Bronchial epithelial cell (primary cell): ENCODE measurements at regions not wholly inside any gene's neighbourhood (a gene's known extent, or its start where the extent isn't known, plus 50 kb on each side); places are given as distances from the start of the nearest gene placed in this dataset.

Experiments
- DNase-seq: peaks from one replicate; pipeline ENCODE4 v3.0.0-alpha.2; 2010; ENCODE audit warnings: low read depth
- FAIRE-seq: peaks from 2 replicates; lab custom pipeline; 2011; peaks lifted over from hg19 to GRCh38; lab: Jason Lieb, UNC
- H3K27me3 ChIP-seq: 2 replicates; pipeline ENCODE4 v1.5.1; 2011; ENCODE audit warnings: low read length; ENCODE audit not compliant: control insufficient read depth, insufficient read depth
- H3K36me3 ChIP-seq: 2 replicates; pipeline ENCODE4 v1.5.1; 2011; ENCODE audit warnings: low read length; ENCODE audit not compliant: control insufficient read depth, insufficient read depth
- H3K4me3 ChIP-seq: 2 replicates; pipeline ENCODE4 v1.5.1; 2011; ENCODE audit warnings: mild to moderate bottlenecking, low read depth, low read length, control low read depth
- TF ChIP-seq, protein P1 (sequence below): IDR thresholded peaks from 2 replicates; pipeline ENCODE4 v1.5.1; 2011; ENCODE audit warnings: mild to moderate bottlenecking, moderate library complexity, low read length, control low read depth, inconsistent platforms; ENCODE audit not compliant: insufficient read depth, severe bottlenecking

DNA sequence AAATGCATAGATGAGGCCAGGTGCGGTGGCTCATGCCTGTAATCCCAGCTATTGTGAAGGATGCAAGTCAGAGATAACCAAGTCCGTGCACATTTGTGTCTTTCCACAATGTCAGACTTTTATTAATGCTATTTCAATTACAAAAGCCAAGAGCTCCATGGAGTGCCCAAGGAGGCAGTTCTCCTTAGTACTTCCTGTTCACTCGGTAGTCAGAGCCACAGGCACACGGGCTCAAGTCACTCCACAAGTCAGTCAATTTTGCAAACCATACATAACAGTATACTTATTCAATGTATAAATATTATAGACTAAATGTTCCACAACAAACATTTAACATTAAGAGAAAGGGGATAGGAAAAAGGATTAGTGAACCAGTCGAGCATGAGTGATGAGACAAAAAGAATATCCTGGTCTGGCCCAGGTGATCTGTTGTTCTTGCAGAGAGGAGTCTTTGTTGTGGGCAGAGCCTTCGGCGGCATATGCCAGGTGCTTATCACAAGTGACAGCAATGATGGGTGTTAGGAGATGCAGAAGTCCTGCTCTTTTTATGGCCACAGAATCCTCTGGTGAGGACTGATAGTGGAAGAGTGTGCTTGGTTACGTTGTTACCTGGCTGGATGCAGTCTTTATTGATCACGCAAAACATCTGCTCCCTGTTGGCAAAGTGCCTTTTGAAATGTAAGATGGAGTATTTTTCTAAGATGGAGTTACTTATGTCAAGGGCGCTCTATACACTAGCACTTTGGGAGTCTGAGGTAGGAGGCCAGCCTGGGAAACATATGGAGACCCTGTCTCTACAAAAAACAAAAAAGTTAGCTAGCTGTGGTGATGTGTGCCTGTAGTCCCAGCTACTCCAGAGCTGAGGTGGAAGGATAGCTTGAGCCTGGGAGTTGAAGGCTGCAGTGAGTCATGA is 167.0 kb upstream of the FBXL17 start:
- H3K4me3 ChIP-seq: no peak overlapping the region
- DNase-seq: no peak
- no peaks in the 10 kb centered on the region for H3K27me3 ChIP-seq
- no peak for FAIRE-seq
- TF ChIP-seq, protein P1, sequence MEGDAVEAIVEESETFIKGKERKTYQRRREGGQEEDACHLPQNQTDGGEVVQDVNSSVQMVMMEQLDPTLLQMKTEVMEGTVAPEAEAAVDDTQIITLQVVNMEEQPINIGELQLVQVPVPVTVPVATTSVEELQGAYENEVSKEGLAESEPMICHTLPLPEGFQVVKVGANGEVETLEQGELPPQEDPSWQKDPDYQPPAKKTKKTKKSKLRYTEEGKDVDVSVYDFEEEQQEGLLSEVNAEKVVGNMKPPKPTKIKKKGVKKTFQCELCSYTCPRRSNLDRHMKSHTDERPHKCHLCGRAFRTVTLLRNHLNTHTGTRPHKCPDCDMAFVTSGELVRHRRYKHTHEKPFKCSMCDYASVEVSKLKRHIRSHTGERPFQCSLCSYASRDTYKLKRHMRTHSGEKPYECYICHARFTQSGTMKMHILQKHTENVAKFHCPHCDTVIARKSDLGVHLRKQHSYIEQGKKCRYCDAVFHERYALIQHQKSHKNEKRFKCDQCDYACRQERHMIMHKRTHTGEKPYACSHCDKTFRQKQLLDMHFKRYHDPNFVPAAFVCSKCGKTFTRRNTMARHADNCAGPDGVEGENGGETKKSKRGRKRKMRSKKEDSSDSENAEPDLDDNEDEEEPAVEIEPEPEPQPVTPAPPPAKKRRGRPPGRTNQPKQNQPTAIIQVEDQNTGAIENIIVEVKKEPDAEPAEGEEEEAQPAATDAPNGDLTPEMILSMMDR: no peak
- H3K36me3 ChIP-seq: no peaks in the 10 kb centered on the region

DNA sequence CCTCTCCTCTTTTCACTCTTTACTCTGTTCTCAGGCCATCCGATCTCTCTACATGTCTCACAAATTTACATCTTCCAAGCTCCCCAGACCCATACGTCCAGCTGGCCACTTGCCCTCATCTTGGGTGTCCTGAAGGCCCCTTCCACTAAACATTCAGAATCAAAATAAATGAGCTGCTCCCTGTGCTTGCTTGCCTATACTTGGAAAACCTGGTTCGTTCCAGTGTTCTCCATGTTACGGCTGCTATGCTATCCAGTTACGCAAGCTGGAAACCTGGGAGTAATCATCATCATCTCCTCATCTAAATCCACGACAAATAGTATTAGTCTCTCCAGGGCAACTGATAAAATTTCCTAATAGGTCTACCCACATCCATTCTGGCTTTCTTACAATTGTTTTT is 165.0 kb upstream of the FBXL17 start:
- FAIRE-seq (peak; percentile 28), DNase-seq (no peak)
- no peaks in the 10 kb centered on the region for H3K36me3 ChIP-seq
- H3K27me3 ChIP-seq: no peaks in the 10 kb centered on the region
- TF ChIP-seq, protein P1: no peak
- H3K4me3 ChIP-seq: no peak overlapping the region

DNA sequence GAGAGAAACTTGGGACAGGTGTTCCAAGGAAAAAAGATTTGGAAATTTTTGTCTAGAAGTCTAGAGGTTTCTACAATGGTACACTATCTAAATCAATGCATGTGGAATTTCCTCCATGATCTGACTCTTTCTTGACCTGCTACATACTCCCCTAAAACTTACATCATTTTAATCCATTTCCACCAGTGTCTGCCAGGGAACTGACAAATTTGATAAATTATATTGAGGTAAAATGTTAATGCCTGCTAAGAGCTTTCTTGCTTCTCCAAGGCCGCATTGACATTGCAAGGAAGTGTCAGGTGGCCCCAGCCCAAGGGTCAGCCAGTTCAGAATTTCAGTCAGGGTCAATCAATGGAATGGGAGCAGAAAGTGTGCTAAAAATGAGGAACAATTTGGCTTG is 163.4 kb upstream of the FBXL17 start:
- TF ChIP-seq, protein P1: no peak
- DNase-seq: no peak
- Histone ChIP-seq H3K36me3 (no peaks in the 10 kb centered on the region), H3K27me3 (no peaks in the 10 kb centered on the region), H3K4me3 (no peak overlapping the region)
- FAIRE-seq: no peak

- TF ChIP-seq, protein P1: no peak
- DNase-seq (no peak), FAIRE-seq (no peak)
- H3K36me3 ChIP-seq: no peaks in the 10 kb centered on the region
- no peak overlapping the region for H3K4me3 ChIP-seq
- no peaks in the 10 kb centered on the region for H3K27me3 ChIP-seq
Measured at GRCh38 chr5:108543486-108543885, 161.6 kb upstream of the FBXL17 start.

DNA sequence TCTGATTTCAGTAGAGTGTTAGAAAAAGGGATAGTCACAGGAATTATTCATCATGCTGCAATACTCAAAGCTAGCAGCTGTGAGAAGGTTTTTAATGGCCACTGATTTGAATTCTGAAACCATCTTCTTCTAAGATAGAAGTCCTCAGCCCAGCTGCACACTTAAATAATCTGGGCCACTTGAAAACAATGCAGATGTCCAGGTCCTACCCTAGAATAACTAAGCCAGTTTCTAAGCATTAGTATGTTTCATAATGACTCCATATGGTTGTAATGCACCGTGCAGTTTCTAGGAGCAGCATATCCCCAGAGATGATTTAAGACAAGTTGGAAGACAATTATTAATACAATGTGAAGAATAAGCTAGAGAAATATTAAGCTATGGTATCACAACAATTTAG is 159.9 kb upstream of the FBXL17 start:
- Histone ChIP-seq H3K4me3 (no peak overlapping the region), H3K36me3 (no peaks in the 10 kb centered on the region), H3K27me3 (no peaks in the 10 kb centered on the region)
- TF ChIP-seq, protein P1: no peak
- FAIRE-seq: no peak
- DNase-seq: no peak
